ENCODE measurements at regions not wholly inside any gene's neighbourhood (a gene's known extent, or its start where the extent isn't known, plus 50 kb on each side); places are given as distances from the start of the nearest gene placed in this dataset.

- Mint-ChIP-seq H3K36me3 (peaks cover 58% of the 10 kb centered on the region), H3K4me3 (no peak overlapping the region), H3K27me3 (ENCODE audit: low read depth) (peaks cover 8% of the 10 kb centered on the region), H3K4me1 (no peaks in the 10 kb centered on the region), H3K9me3 (peaks cover 86% of the 10 kb centered on the region), H3K27ac (no peak overlapping the region)
- POLR2A ChIA-PET, result no interaction called here
- ATAC-seq (no peak), DNase-seq (ENCODE audit: low spot score) (no peak)
- CTCF ChIA-PET, result no interaction called here
- TF ChIP-seq AFF4 (CRISPR knock-in tag; IDR thresholded peaks at IDR 0.05; ENCODE audit: borderline replicate concordance), result no peak
- TF ChIP-seq ZNF138 (CRISPR knock-in tag; conservative IDR thresholded peaks at IDR 0.05), result no peak
- no peak for TF ChIP-seq ZBTB43 (CRISPR knock-in tag; IDR thresholded peaks at IDR 0.05)
- no peak for TF ChIP-seq JUN (CRISPR knock-in tag; IDR thresholded peaks at IDR 0.05)
- no peak for TF ChIP-seq IRF1 (CRISPR knock-in tag; IDR thresholded peaks at IDR 0.05)
- TF ChIP-seq ELF4 (CRISPR knock-in tag; IDR thresholded peaks at IDR 0.05; ENCODE audit: low read depth), result no peak
- no peak for TF ChIP-seq SMAD3 (CRISPR knock-in tag; IDR thresholded peaks at IDR 0.05; ENCODE audit: borderline replicate concordance)
- TF ChIP-seq ZNF532 (CRISPR knock-in tag; IDR thresholded peaks at IDR 0.05; ENCODE audit: borderline replicate concordance), result no peak
- no peak for TF ChIP-seq OVOL2 (CRISPR knock-in tag; IDR thresholded peaks at IDR 0.05; ENCODE audit: borderline replicate concordance)
- TF ChIP-seq NR1H2 (CRISPR knock-in tag; IDR thresholded peaks at IDR 0.05), result no peak
- TF ChIP-seq EMX1 (CRISPR knock-in tag; IDR thresholded peaks at IDR 0.05), result no peak
- TF ChIP-seq CBFB (CRISPR knock-in tag; IDR thresholded peaks at IDR 0.05; ENCODE audit: low read depth), result no peak
- no peak for TF ChIP-seq NFATC4 (CRISPR knock-in tag; IDR thresholded peaks at IDR 0.05)
- TF ChIP-seq ESRRA (CRISPR knock-in tag; IDR thresholded peaks at IDR 0.05; ENCODE audit: borderline replicate concordance), result no peak
- no peak for TF ChIP-seq MAX (CRISPR knock-in tag; IDR thresholded peaks at IDR 0.05)
- TF ChIP-seq NR3C1 (CRISPR knock-in tag; conservative IDR thresholded peaks at IDR 0.05; ENCODE audit: low read depth), result no peak
- no peak for TF ChIP-seq IRF2 (CRISPR knock-in tag; IDR thresholded peaks at IDR 0.05; ENCODE audit: borderline replicate concordance, low read depth)
- no peak for TF ChIP-seq ZNF425 (CRISPR knock-in tag; conservative IDR thresholded peaks at IDR 0.05)
- TF ChIP-seq CREB1 (CRISPR knock-in tag; IDR thresholded peaks at IDR 0.05), result no peak
Observed at GRCh38 chr19:27872370-27872769, 1340.6 kb downstream of the UQCRFS1 start.

All from WTC11 (cell line).